ENCODE measurements at regions not wholly inside any gene's neighbourhood (a gene's known extent, or its start where the extent isn't known, plus 50 kb on each side); places are given as distances from the start of the nearest gene placed in this dataset.

- no peak overlapping the region for H3K27ac Mint-ChIP-seq
- H3K27me3 Mint-ChIP-seq, result no peaks in the 10 kb centered on the region
- H3K4me3 Mint-ChIP-seq, result no peak overlapping the region
- H3K36me3 Mint-ChIP-seq, result no peaks in the 10 kb centered on the region
- no peaks in the 10 kb centered on the region for H3K4me1 Mint-ChIP-seq
- peaks cover 5% of the 10 kb centered on the region for H3K9me3 Mint-ChIP-seq
- no peak for ATAC-seq (ENCODE audit: low read depth)
- no peak for DNase-seq (ENCODE audit: low spot score in 2 of 2)
Measured at GRCh38 chr13:58207501-58207900, 576.0 kb downstream of the PCDH17 start.

- DNase-seq (ENCODE audit: low spot score in 2 of 2) (no peak), ATAC-seq (ENCODE audit: low read depth) (no peak)
- peaks cover 11% of the 10 kb centered on the region for H3K9me3 Mint-ChIP-seq
- no peak overlapping the region for H3K27ac Mint-ChIP-seq
- no peak overlapping the region for H3K4me3 Mint-ChIP-seq
- no peaks in the 10 kb centered on the region for H3K36me3 Mint-ChIP-seq
- H3K4me1 Mint-ChIP-seq, result no peaks in the 10 kb centered on the region
- H3K27me3 Mint-ChIP-seq, result no peaks in the 10 kb centered on the region
Measured at GRCh38 chr13:58235454-58235853, 603.9 kb downstream of the PCDH17 start.

GRCh38 chr13:58238972-58239773, 607.6 kb downstream of the PCDH17 start:
- H3K4me1 Mint-ChIP-seq, result no peaks in the 10 kb centered on the region
- H3K36me3 Mint-ChIP-seq, result no peaks in the 10 kb centered on the region
- no peak overlapping the region for H3K27ac Mint-ChIP-seq
- no peaks in the 10 kb centered on the region for H3K27me3 Mint-ChIP-seq
- no peak for DNase-seq (ENCODE audit: low spot score in 2 of 2)
- H3K9me3 Mint-ChIP-seq, result peaks cover 7% of the 10 kb centered on the region
- H3K4me3 Mint-ChIP-seq, result no peak overlapping the region
- ATAC-seq (ENCODE audit: low read depth), result no peak

- H3K4me1 Mint-ChIP-seq, result no peaks in the 10 kb centered on the region
- H3K27ac Mint-ChIP-seq, result no peak overlapping the region
- H3K9me3 Mint-ChIP-seq, result peaks cover 7% of the 10 kb centered on the region
Measured at GRCh38 chr13:58239774-58240268, 608.3 kb downstream of the PCDH17 start.

GRCh38 chr13:58247080-58247479, 615.5 kb downstream of the PCDH17 start:
- Mint-ChIP-seq H3K27ac (no peak overlapping the region), H3K4me3 (no peak overlapping the region), H3K27me3 (no peaks in the 10 kb centered on the region), H3K36me3 (no peaks in the 10 kb centered on the region), H3K4me1 (no peaks in the 10 kb centered on the region), H3K9me3 (peaks cover 10% of the 10 kb centered on the region)
- no peak for DNase-seq (ENCODE audit: low spot score in 2 of 2)
- ATAC-seq (ENCODE audit: low read depth), result no peak

More at GRCh38 chr13:58239774-58240268, 608.3 kb downstream of the PCDH17 start:
- H3K4me3 Mint-ChIP-seq, result no peak overlapping the region
- DNase-seq (ENCODE audit: low spot score in 2 of 2) (no peak), ATAC-seq (ENCODE audit: low read depth) (no peak)
- H3K36me3 Mint-ChIP-seq, result no peaks in the 10 kb centered on the region
- H3K27me3 Mint-ChIP-seq, result no peaks in the 10 kb centered on the region

GRCh38 chr13:58254943-58255342, 623.4 kb downstream of the PCDH17 start:
- ATAC-seq (ENCODE audit: low read depth), result no peak
- DNase-seq (ENCODE audit: low spot score in 2 of 2), result no peak
- Mint-ChIP-seq H3K4me3 (no peak overlapping the region), H3K27ac (no peak overlapping the region), H3K4me1 (no peaks in the 10 kb centered on the region), H3K27me3 (no peaks in the 10 kb centered on the region), H3K36me3 (no peaks in the 10 kb centered on the region), H3K9me3 (peaks cover 11% of the 10 kb centered on the region)

- ATAC-seq (ENCODE audit: low read depth), result no peak
- no peaks in the 10 kb centered on the region for H3K4me1 Mint-ChIP-seq
- no peak for DNase-seq (ENCODE audit: low spot score in 2 of 2)
- H3K9me3 Mint-ChIP-seq, result peaks cover 2% of the 10 kb centered on the region
- no peak overlapping the region for H3K4me3 Mint-ChIP-seq
- no peaks in the 10 kb centered on the region for H3K36me3 Mint-ChIP-seq
- H3K27ac Mint-ChIP-seq, result no peak overlapping the region
- H3K27me3 Mint-ChIP-seq, result no peaks in the 10 kb centered on the region
Measured at GRCh38 chr13:58266271-58266670, 634.7 kb downstream of the PCDH17 start.

- Mint-ChIP-seq H3K36me3 (no peaks in the 10 kb centered on the region), H3K4me3 (no peak overlapping the region), H3K9me3 (peaks cover 1% of the 10 kb centered on the region), H3K27ac (no peak overlapping the region), H3K4me1 (no peaks in the 10 kb centered on the region), H3K27me3 (no peaks in the 10 kb centered on the region)
- no peak for ATAC-seq (ENCODE audit: low read depth)
- no peak for DNase-seq (ENCODE audit: low spot score in 2 of 2)
Measured at GRCh38 chr13:58298556-58299135, 667.1 kb downstream of the PCDH17 start.

GRCh38 chr13:58300224-58300623, 668.7 kb downstream of the PCDH17 start:
- Mint-ChIP-seq H3K4me3 (no peak overlapping the region), H3K9me3 (peaks cover 1% of the 10 kb centered on the region), H3K4me1 (no peaks in the 10 kb centered on the region), H3K27me3 (no peaks in the 10 kb centered on the region), H3K36me3 (no peaks in the 10 kb centered on the region), H3K27ac (no peak overlapping the region)
- ATAC-seq (ENCODE audit: low read depth) (no peak), DNase-seq (ENCODE audit: low spot score in 2 of 2) (no peak)

GRCh38 chr13:58300974-58301681, 669.6 kb downstream of the PCDH17 start:
- Mint-ChIP-seq H3K27me3 (no peaks in the 10 kb centered on the region), H3K27ac (no peak overlapping the region), H3K9me3 (peaks cover 1% of the 10 kb centered on the region), H3K4me1 (no peaks in the 10 kb centered on the region), H3K4me3 (no peak overlapping the region), H3K36me3 (no peaks in the 10 kb centered on the region)
- ATAC-seq (ENCODE audit: low read depth) (no peak), DNase-seq (ENCODE audit: low spot score in 2 of 2) (no peak)

GRCh38 chr13:58302349-58302748, 670.8 kb downstream of the PCDH17 start:
- H3K27me3 Mint-ChIP-seq, result no peaks in the 10 kb centered on the region
- no peak for ATAC-seq (ENCODE audit: low read depth)
- H3K4me1 Mint-ChIP-seq, result no peaks in the 10 kb centered on the region
- no peaks in the 10 kb centered on the region for H3K9me3 Mint-ChIP-seq
- no peak overlapping the region for H3K4me3 Mint-ChIP-seq
- no peak for DNase-seq (ENCODE audit: low spot score in 2 of 2)
- H3K36me3 Mint-ChIP-seq, result no peaks in the 10 kb centered on the region
- H3K27ac Mint-ChIP-seq, result no peak overlapping the region

- ATAC-seq (ENCODE audit: low read depth) (no peak), DNase-seq (ENCODE audit: low spot score in 2 of 2) (no peak)
- no peaks in the 10 kb centered on the region for H3K36me3 Mint-ChIP-seq
- no peak overlapping the region for H3K27ac Mint-ChIP-seq
- no peaks in the 10 kb centered on the region for H3K27me3 Mint-ChIP-seq
- H3K4me1 Mint-ChIP-seq, result no peaks in the 10 kb centered on the region
- no peak overlapping the region for H3K4me3 Mint-ChIP-seq
- no peaks in the 10 kb centered on the region for H3K9me3 Mint-ChIP-seq
Measured at GRCh38 chr13:58306062-58306461, 674.5 kb downstream of the PCDH17 start.

- ATAC-seq (ENCODE audit: low read depth), result no peak
- no peaks in the 10 kb centered on the region for H3K9me3 Mint-ChIP-seq
- H3K4me1 Mint-ChIP-seq, result no peaks in the 10 kb centered on the region
- no peaks in the 10 kb centered on the region for H3K27me3 Mint-ChIP-seq
- H3K27ac Mint-ChIP-seq, result no peak overlapping the region
- no peaks in the 10 kb centered on the region for H3K36me3 Mint-ChIP-seq
- DNase-seq (ENCODE audit: low spot score in 2 of 2), result no peak
- no peak overlapping the region for H3K4me3 Mint-ChIP-seq
Measured at GRCh38 chr13:58313219-58313618, 681.7 kb downstream of the PCDH17 start.

GRCh38 chr13:58318495-58319167, 687.1 kb downstream of the PCDH17 start:
- Mint-ChIP-seq H3K27me3 (no peaks in the 10 kb centered on the region), H3K36me3 (no peaks in the 10 kb centered on the region), H3K9me3 (no peaks in the 10 kb centered on the region), H3K4me1 (no peaks in the 10 kb centered on the region), H3K27ac (no peak overlapping the region), H3K4me3 (no peak overlapping the region)
- DNase-seq (ENCODE audit: low spot score in 2 of 2), result no peak
- ATAC-seq (ENCODE audit: low read depth), result no peak

Data from memory B cell (primary cell).